ENCODE measurements at regions not wholly inside any gene's neighbourhood (a gene's known extent, or its start where the extent isn't known, plus 50 kb on each side); places are given as distances from the start of the nearest gene placed in this dataset.

DNA sequence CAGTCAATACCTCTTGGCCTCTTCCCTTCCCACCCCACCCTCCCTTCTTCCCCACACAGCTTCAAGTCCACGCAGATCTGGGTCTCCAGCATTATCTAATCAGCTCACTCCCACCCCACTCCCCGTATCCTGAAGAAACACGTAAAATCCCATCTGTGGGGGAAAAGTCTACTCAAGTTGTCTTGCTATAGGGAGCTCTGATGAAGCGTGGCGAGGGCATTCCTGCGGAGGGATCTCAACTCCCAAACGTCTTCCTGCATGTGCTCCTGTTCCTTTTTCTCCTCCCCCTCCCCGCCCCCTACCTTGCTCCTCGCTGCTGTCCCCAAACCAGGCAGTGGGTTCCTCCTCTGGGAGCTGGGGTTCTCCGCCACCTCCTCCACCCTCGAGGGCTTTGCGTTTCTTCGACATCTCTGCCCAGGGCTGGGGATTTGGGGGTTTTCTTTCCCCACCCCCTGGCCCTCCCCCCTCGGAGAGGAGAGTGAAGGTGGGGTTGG is 181.8 kb downstream of the TBXT start:
- no peaks in the 10 kb centered on the region for H3K9me3 Mint-ChIP-seq
- ChIA-PET CTCF (interaction anchor here (1.1 to 2.9 kb wide), 4 partner anchors 22 to 118 kb away, joined by 3 to 11 read pairs (median 5); no protein-coding TSS in a partner anchor), POLR2A (no interaction called here)
- no peak overlapping the region for H3K27ac Mint-ChIP-seq
- no peaks in the 10 kb centered on the region for H3K36me3 Mint-ChIP-seq
- H3K27me3 Mint-ChIP-seq (ENCODE audit: low read depth): peaks cover 96% of the 10 kb centered on the region
- ATAC-seq (peak; percentile 5; the same call in 1 of the 2 replicates), DNase-seq (ENCODE audit: low spot score) (no peak)
- H3K4me3 Mint-ChIP-seq: peak overlapping the region; percentile 76
- peaks cover 36% of the 10 kb centered on the region for H3K4me1 Mint-ChIP-seq
- TF ChIP-seq, protein P1, sequence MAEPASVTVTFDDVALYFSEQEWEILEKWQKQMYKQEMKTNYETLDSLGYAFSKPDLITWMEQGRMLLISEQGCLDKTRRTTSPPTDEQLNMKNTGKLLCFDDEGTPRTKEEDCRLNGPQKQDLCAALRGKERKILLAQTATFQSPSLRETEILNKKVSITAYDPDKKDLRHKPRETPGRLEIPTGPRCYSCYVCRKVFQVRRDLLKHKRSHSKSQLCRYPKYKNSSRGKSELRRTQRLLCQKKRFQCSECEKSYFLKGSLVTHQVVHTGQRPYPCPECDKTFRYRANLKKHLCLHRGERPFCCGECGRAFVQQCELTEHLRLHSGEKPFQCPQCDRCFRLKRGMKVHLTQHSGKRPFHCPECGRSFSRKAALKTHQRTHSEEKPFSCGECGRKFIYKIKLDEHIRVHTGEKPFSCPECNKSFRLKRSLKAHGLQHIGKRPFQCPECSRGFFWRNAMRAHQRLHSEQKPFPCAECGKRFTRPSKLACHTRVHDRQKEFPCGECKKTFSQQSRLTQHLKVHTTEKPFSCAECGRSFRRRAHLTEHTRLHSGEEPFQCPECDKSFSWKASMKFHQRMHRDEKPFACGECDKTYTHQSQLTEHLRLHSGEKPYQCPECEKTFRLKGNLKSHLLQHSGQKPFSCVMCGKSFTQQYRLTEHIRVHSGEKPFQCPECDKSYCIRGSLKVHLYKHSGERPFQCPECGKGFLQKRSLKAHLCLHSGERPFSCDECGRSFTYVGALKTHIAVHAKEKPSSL (CRISPR knock-in tag; conservative IDR thresholded peaks at IDR 0.05): no peak
- TF ChIP-seq, protein P2, sequence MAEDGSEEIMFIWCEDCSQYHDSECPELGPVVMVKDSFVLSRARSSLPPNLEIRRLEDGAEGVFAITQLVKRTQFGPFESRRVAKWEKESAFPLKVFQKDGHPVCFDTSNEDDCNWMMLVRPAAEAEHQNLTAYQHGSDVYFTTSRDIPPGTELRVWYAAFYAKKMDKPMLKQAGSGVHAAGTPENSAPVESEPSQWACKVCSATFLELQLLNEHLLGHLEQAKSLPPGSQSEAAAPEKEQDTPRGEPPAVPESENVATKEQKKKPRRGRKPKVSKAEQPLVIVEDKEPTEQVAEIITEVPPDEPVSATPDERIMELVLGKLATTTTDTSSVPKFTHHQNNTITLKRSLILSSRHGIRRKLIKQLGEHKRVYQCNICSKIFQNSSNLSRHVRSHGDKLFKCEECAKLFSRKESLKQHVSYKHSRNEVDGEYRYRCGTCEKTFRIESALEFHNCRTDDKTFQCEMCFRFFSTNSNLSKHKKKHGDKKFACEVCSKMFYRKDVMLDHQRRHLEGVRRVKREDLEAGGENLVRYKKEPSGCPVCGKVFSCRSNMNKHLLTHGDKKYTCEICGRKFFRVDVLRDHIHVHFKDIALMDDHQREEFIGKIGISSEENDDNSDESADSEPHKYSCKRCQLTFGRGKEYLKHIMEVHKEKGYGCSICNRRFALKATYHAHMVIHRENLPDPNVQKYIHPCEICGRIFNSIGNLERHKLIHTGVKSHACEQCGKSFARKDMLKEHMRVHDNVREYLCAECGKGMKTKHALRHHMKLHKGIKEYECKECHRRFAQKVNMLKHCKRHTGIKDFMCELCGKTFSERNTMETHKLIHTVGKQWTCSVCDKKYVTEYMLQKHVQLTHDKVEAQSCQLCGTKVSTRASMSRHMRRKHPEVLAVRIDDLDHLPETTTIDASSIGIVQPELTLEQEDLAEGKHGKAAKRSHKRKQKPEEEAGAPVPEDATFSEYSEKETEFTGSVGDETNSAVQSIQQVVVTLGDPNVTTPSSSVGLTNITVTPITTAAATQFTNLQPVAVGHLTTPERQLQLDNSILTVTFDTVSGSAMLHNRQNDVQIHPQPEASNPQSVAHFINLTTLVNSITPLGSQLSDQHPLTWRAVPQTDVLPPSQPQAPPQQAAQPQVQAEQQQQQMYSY (CRISPR knock-in tag; IDR thresholded peaks at IDR 0.05): 0 out of 2 replicates have a peak, but pooled peaks have one; percentile 9

DNA sequence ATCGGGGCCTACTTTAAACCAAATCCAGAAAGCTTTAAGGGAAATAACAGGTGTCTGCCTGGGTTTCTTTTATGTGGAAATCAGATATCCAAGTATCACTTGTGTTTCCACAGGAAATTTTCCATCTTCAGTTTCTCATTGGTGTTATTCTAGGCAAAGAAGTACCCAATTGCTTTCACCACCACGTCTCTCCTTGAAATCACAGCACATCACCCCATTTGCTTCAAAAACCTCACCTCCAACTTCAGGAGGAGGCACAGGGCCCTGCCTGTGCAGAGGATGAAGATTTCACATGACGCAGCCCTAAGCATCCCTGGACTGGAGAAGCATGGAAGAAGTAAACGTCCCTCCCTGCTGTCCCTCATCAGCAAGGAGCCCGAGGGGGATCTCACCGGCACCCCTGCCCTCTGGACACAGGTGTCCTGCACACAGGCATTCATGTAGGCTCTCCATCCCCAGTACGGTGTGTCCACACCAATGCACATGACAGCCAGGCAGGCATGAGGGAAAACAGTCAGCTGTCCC is 182.3 kb downstream of the TBXT start:
- no peak overlapping the region for H3K4me3 Mint-ChIP-seq
- no peaks in the 10 kb centered on the region for H3K9me3 Mint-ChIP-seq
- DNase-seq (ENCODE audit: low spot score) (no peak), ATAC-seq (no peak)
- H3K27me3 Mint-ChIP-seq (ENCODE audit: low read depth): peaks cover 95% of the 10 kb centered on the region
- H3K36me3 Mint-ChIP-seq: no peaks in the 10 kb centered on the region
- peaks cover 41% of the 10 kb centered on the region for H3K4me1 Mint-ChIP-seq
- H3K27ac Mint-ChIP-seq: no peak overlapping the region
- CTCF ChIA-PET: interaction anchor here (1.1 to 2.9 kb wide), 4 partner anchors 23 to 118 kb away, joined by 3 to 11 read pairs (median 5); no protein-coding TSS in a partner anchor
- POLR2A ChIA-PET: no interaction called here
- no peak for TF ChIP-seq ZNF138 (CRISPR knock-in tag; conservative IDR thresholded peaks at IDR 0.05)
- TF ChIP-seq, protein P3, sequence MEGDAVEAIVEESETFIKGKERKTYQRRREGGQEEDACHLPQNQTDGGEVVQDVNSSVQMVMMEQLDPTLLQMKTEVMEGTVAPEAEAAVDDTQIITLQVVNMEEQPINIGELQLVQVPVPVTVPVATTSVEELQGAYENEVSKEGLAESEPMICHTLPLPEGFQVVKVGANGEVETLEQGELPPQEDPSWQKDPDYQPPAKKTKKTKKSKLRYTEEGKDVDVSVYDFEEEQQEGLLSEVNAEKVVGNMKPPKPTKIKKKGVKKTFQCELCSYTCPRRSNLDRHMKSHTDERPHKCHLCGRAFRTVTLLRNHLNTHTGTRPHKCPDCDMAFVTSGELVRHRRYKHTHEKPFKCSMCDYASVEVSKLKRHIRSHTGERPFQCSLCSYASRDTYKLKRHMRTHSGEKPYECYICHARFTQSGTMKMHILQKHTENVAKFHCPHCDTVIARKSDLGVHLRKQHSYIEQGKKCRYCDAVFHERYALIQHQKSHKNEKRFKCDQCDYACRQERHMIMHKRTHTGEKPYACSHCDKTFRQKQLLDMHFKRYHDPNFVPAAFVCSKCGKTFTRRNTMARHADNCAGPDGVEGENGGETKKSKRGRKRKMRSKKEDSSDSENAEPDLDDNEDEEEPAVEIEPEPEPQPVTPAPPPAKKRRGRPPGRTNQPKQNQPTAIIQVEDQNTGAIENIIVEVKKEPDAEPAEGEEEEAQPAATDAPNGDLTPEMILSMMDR (IDR thresholded peaks at IDR 0.05): no peak
- TF ChIP-seq ZNF416 (CRISPR knock-in tag; IDR thresholded peaks at IDR 0.05): no peak
- TF ChIP-seq, protein P4, sequence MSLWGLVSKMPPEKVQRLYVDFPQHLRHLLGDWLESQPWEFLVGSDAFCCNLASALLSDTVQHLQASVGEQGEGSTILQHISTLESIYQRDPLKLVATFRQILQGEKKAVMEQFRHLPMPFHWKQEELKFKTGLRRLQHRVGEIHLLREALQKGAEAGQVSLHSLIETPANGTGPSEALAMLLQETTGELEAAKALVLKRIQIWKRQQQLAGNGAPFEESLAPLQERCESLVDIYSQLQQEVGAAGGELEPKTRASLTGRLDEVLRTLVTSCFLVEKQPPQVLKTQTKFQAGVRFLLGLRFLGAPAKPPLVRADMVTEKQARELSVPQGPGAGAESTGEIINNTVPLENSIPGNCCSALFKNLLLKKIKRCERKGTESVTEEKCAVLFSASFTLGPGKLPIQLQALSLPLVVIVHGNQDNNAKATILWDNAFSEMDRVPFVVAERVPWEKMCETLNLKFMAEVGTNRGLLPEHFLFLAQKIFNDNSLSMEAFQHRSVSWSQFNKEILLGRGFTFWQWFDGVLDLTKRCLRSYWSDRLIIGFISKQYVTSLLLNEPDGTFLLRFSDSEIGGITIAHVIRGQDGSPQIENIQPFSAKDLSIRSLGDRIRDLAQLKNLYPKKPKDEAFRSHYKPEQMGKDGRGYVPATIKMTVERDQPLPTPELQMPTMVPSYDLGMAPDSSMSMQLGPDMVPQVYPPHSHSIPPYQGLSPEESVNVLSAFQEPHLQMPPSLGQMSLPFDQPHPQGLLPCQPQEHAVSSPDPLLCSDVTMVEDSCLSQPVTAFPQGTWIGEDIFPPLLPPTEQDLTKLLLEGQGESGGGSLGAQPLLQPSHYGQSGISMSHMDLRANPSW (CRISPR knock-in tag; conservative IDR thresholded peaks at IDR 0.05; ENCODE audit: low read depth): no peak
- no peak for TF ChIP-seq TP53 (CRISPR knock-in tag; IDR thresholded peaks at IDR 0.05)
- TF ChIP-seq, protein P5, sequence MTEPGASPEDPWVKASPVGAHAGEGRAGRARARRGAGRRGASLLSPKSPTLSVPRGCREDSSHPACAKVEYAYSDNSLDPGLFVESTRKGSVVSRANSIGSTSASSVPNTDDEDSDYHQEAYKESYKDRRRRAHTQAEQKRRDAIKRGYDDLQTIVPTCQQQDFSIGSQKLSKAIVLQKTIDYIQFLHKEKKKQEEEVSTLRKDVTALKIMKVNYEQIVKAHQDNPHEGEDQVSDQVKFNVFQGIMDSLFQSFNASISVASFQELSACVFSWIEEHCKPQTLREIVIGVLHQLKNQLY (CRISPR knock-in tag; IDR thresholded peaks at IDR 0.05): no peak
- no peak for TF ChIP-seq NFYB (CRISPR knock-in tag; conservative IDR thresholded peaks at IDR 0.05; ENCODE audit: low read depth)
- TF ChIP-seq JUN (CRISPR knock-in tag; IDR thresholded peaks at IDR 0.05): no peak
- TF ChIP-seq, protein P6, sequence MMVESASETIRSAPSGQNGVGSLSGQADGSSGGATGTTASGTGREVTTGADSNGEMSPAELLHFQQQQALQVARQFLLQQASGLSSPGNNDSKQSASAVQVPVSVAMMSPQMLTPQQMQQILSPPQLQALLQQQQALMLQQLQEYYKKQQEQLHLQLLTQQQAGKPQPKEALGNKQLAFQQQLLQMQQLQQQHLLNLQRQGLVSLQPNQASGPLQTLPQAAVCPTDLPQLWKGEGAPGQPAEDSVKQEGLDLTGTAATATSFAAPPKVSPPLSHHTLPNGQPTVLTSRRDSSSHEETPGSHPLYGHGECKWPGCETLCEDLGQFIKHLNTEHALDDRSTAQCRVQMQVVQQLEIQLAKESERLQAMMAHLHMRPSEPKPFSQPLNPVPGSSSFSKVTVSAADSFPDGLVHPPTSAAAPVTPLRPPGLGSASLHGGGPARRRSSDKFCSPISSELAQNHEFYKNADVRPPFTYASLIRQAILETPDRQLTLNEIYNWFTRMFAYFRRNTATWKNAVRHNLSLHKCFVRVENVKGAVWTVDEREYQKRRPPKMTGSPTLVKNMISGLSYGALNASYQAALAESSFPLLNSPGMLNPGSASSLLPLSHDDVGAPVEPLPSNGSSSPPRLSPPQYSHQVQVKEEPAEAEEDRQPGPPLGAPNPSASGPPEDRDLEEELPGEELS (CRISPR knock-in tag; IDR thresholded peaks at IDR 0.05): no peak
- TF ChIP-seq ZNF232 (CRISPR knock-in tag; IDR thresholded peaks at IDR 0.05): no peak
- TF ChIP-seq NR1H2 (CRISPR knock-in tag; IDR thresholded peaks at IDR 0.05): no peak
- TF ChIP-seq, protein P7, sequence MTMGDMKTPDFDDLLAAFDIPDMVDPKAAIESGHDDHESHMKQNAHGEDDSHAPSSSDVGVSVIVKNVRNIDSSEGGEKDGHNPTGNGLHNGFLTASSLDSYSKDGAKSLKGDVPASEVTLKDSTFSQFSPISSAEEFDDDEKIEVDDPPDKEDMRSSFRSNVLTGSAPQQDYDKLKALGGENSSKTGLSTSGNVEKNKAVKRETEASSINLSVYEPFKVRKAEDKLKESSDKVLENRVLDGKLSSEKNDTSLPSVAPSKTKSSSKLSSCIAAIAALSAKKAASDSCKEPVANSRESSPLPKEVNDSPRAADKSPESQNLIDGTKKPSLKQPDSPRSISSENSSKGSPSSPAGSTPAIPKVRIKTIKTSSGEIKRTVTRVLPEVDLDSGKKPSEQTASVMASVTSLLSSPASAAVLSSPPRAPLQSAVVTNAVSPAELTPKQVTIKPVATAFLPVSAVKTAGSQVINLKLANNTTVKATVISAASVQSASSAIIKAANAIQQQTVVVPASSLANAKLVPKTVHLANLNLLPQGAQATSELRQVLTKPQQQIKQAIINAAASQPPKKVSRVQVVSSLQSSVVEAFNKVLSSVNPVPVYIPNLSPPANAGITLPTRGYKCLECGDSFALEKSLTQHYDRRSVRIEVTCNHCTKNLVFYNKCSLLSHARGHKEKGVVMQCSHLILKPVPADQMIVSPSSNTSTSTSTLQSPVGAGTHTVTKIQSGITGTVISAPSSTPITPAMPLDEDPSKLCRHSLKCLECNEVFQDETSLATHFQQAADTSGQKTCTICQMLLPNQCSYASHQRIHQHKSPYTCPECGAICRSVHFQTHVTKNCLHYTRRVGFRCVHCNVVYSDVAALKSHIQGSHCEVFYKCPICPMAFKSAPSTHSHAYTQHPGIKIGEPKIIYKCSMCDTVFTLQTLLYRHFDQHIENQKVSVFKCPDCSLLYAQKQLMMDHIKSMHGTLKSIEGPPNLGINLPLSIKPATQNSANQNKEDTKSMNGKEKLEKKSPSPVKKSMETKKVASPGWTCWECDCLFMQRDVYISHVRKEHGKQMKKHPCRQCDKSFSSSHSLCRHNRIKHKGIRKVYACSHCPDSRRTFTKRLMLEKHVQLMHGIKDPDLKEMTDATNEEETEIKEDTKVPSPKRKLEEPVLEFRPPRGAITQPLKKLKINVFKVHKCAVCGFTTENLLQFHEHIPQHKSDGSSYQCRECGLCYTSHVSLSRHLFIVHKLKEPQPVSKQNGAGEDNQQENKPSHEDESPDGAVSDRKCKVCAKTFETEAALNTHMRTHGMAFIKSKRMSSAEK (CRISPR knock-in tag; IDR thresholded peaks at IDR 0.05; ENCODE audit: borderline replicate concordance): no peak
- no peak for TF ChIP-seq PRRX2 (CRISPR knock-in tag; IDR thresholded peaks at IDR 0.05)
- TF ChIP-seq MYBL2 (CRISPR knock-in tag; IDR thresholded peaks at IDR 0.05): no peak
